WTC11 (cell line): ENCODE measurements at regions not wholly inside any gene's neighbourhood (a gene's known extent, or its start where the extent isn't known, plus 50 kb on each side); places are given as distances from the start of the nearest gene placed in this dataset.

Source experiments
- ATAC-seq: fragments of 200-7000 bp; cut with Tn5 transposase; 2 replicates; pipeline ENCODE4 v1.10.0; 2021; ENCODE audit warnings: mild to moderate bottlenecking, moderate library complexity
- CTCF ChIA-PET: fragments of 300-600 bp; sonication (Branson Sonifier 250); formaldehyde crosslinking; loops from one replicate; lab custom pipeline; 2021; ENCODE audit warnings: antibody characterized with exemption; lab: Charles Lee
- POLR2A ChIA-PET: fragments of 350-600 bp; sonication (Branson Sonifier 250); formaldehyde crosslinking; loops from one replicate; lab custom pipeline; 2021; ENCODE audit warnings: antibody characterized with exemption; lab: Charles Lee
- DNase-seq: peaks from one replicate; pipeline ENCODE4 v3.0.0; 2021; ENCODE audit warnings: low spot score
- H3K27ac Mint-ChIP-seq: 2 replicates; pipeline ENCODE4 v1.8.0; 2021; ENCODE audit warnings: mixed read lengths
- H3K27me3 Mint-ChIP-seq: 2 replicates; pipeline ENCODE4 v1.8.0; 2021; ENCODE audit warnings: low read depth, mild to moderate bottlenecking, moderate library complexity, mixed read lengths
- H3K36me3 Mint-ChIP-seq: 2 replicates; pipeline ENCODE4 v1.8.0; 2021; ENCODE audit warnings: mixed read lengths
- H3K4me1 Mint-ChIP-seq: 2 replicates; pipeline ENCODE4 v1.8.0; 2022; ENCODE audit warnings: mixed read lengths
- H3K4me3 Mint-ChIP-seq: 2 replicates; pipeline ENCODE4 v1.8.0; 2021; ENCODE audit warnings: mild to moderate bottlenecking, moderate library complexity, mixed read lengths
- H3K9me3 Mint-ChIP-seq: 2 replicates; pipeline ENCODE4 v1.8.0; 2021; ENCODE audit warnings: mixed read lengths
- AFF4 ChIP-seq: sonication (generic); formaldehyde crosslinking; IDR thresholded peaks from 2 replicates; pipeline ENCODE4 v1.8.1; 2023; ENCODE audit warnings: mild to moderate bottlenecking, missing genetic modification reagents, borderline replicate concordance
- CTCF ChIP-seq: fragments of 200-600 bp; IDR thresholded peaks from 2 replicates; pipeline ENCODE4 v1.8.0; 2022; ENCODE audit warnings: antibody characterized with exemption
- GABPB1 ChIP-seq: sonication (generic); formaldehyde crosslinking; IDR thresholded peaks from 2 replicates; pipeline ENCODE4 v1.8.1; 2023; ENCODE audit warnings: mild to moderate bottlenecking, missing genetic modification reagents
- GRHL2 ChIP-seq: fragments of 250-450 bp; sonication (Bioruptor Pico); IDR thresholded peaks from 2 replicates; pipeline ENCODE4 v1.8.0; 2022; ENCODE audit warnings: mild to moderate bottlenecking, moderate library complexity; ENCODE audit not compliant: insufficient replicate concordance, severe bottlenecking
- IRF2 ChIP-seq: sonication (generic); formaldehyde crosslinking; IDR thresholded peaks from 2 replicates; pipeline ENCODE4 v1.8.0; 2022; ENCODE audit warnings: low read depth, missing genetic modification reagents, borderline replicate concordance
- JUN ChIP-seq: sonication (generic); formaldehyde crosslinking; IDR thresholded peaks from 2 replicates; pipeline ENCODE4 v1.8.0; 2023; ENCODE audit warnings: mild to moderate bottlenecking, missing genetic modification reagents
- KAT7 ChIP-seq: sonication (generic); formaldehyde crosslinking; IDR thresholded peaks from 2 replicates; pipeline ENCODE4 v1.8.1; 2023; ENCODE audit warnings: missing genetic modification reagents, mild to moderate bottlenecking, borderline replicate concordance
- MAX ChIP-seq: sonication (generic); formaldehyde crosslinking; IDR thresholded peaks from 2 replicates; pipeline ENCODE4 v1.8.0; 2022; ENCODE audit warnings: mild to moderate bottlenecking, missing genetic modification reagents
- NR3C1 ChIP-seq: sonication (generic); formaldehyde crosslinking; conservative IDR thresholded peaks from 2 replicates; pipeline ENCODE4 v1.8.1; 2023; ENCODE audit warnings: low read depth, mild to moderate bottlenecking, missing genetic modification reagents
- PRRX2 ChIP-seq: fragments of 250-450 bp; sonication (Bioruptor Pico); IDR thresholded peaks from 2 replicates; pipeline ENCODE4 v1.8.0; 2021; ENCODE audit warnings: mild to moderate bottlenecking
- SMAD3 ChIP-seq: sonication (generic); formaldehyde crosslinking; IDR thresholded peaks from 2 replicates; pipeline ENCODE4 v1.8.0; 2022; ENCODE audit warnings: missing genetic modification reagents, mild to moderate bottlenecking, borderline replicate concordance
- STAT6 ChIP-seq: sonication (generic); formaldehyde crosslinking; conservative IDR thresholded peaks from 2 replicates; pipeline ENCODE4 v1.8.1; 2023; ENCODE audit warnings: mild to moderate bottlenecking, low read depth, missing genetic modification reagents, moderate library complexity
- TEAD1 ChIP-seq: sonication (generic); formaldehyde crosslinking; IDR thresholded peaks from 2 replicates; pipeline ENCODE4 v1.8.0; 2022; ENCODE audit warnings: mild to moderate bottlenecking, missing genetic modification reagents
- TEAD4 ChIP-seq: sonication (generic); formaldehyde crosslinking; IDR thresholded peaks from 2 replicates; pipeline ENCODE4 v1.8.0; 2022; ENCODE audit warnings: mild to moderate bottlenecking, missing genetic modification reagents
- ZNF121 ChIP-seq: sonication (generic); formaldehyde crosslinking; IDR thresholded peaks from 2 replicates; pipeline ENCODE4 v1.8.0; 2023; ENCODE audit warnings: missing genetic modification reagents
- ZNF219 ChIP-seq: sonication (generic); formaldehyde crosslinking; IDR thresholded peaks from 2 replicates; pipeline ENCODE4 v1.8.0; 2023; ENCODE audit warnings: missing genetic modification reagents, mild to moderate bottlenecking, borderline replicate concordance
- ZNF416 ChIP-seq: fragments of 250-450 bp; sonication (Bioruptor Pico); IDR thresholded peaks from 2 replicates; pipeline ENCODE4 v1.9.0; 2021; ENCODE audit warnings: mild to moderate bottlenecking, inconsistent platforms
- ZNF671 ChIP-seq: fragments of 250-450 bp; sonication (Bioruptor Pico); IDR thresholded peaks from 2 replicates; pipeline ENCODE4 v1.8.0; 2021; ENCODE audit warnings: mild to moderate bottlenecking
- TF ChIP-seq, protein P1 (sequence below): sonication (generic); formaldehyde crosslinking; IDR thresholded peaks from 2 replicates; pipeline ENCODE4 v1.8.0; 2023; ENCODE audit warnings: missing genetic modification reagents
- TF ChIP-seq, protein P2 (sequence below): sonication (generic); formaldehyde crosslinking; IDR thresholded peaks from 2 replicates; pipeline ENCODE4 v1.8.1; 2022; ENCODE audit warnings: mild to moderate bottlenecking, moderate library complexity, missing genetic modification reagents
- TF ChIP-seq, protein P3 (sequence below): sonication (generic); formaldehyde crosslinking; IDR thresholded peaks from 2 replicates; pipeline ENCODE4 v1.8.1; 2022; ENCODE audit warnings: missing genetic modification reagents, borderline replicate concordance

DNA sequence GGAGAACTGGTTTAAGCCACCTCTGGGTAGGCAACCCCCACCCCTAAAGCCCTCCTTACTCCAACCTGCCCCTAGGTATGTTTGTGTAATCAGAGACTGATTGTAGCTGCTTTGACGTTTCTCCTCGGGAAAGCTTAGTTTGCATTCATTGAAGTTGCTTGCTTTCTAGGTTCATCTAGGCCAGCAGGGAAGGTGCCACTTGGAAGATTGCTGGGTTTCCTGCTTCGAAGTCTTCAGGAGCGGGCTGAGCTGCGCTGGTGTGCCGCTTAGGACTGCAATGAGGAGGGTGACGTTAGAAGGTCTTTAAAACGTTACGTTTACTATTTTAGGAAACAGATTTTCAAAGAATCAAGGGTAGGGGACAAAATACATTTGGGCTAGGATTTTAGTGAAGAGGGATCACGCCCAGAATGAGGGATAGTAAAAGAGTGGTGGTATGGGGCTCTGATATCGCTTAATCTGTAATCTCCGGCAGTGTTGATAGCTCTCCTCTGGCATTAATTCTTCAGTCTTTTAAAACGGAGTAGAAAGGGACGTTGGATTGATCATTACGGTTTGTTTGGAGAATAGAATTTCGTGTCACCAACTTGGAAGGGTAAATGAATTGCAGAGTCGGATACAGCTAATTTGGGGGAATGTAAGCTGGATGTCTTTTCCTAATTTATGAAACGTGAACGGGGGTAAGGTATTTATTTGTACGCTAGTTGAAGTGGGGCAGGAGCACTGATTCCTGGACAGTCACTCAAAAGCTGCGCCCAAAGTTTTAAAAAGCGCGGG, 92.6 kb upstream of the PRDM1 start:
- TF ChIP-seq AFF4 (no peak), GRHL2 (no peak), GABPB1 (CRISPR knock-in tag) (no peak), CTCF (no peak), ZNF219 (no peak), ZNF416 (CRISPR knock-in tag) (no peak), SMAD3 (no peak), STAT6 (CRISPR knock-in tag) (no peak), TEAD1 (no peak), JUN (CRISPR knock-in tag) (no peak), TEAD4 (CRISPR knock-in tag) (no peak)
- ATAC-seq (peak; percentile 13), DNase-seq (peak; percentile 31)
- H3K9me3 Mint-ChIP-seq: no peaks in the 10 kb centered on the region
- no peak overlapping the region for H3K27ac Mint-ChIP-seq
- CTCF ChIA-PET: interaction anchor here (0.8 to 4.7 kb wide), 9 partner anchors 9 to 367 kb away, joined by 3 to 26 read pairs (median 4); partner anchors contain the start of genes CRYBG1 and PRDM1
- peaks cover 100% of the 10 kb centered on the region for H3K27me3 Mint-ChIP-seq
- H3K4me3 Mint-ChIP-seq: peak overlapping the region; percentile 84
- peaks cover 40% of the 10 kb centered on the region for H3K4me1 Mint-ChIP-seq
- H3K36me3 Mint-ChIP-seq: no peaks in the 10 kb centered on the region
- POLR2A ChIA-PET: interaction anchor here (1.0 to 1.2 kb wide), 2 partner anchors 9 to 230 kb away, joined by 3 to 4 read pairs; no protein-coding TSS in a partner anchor

- ChIA-PET POLR2A (interaction anchor here (0.9 to 1.2 kb wide), 2 partner anchors 10 to 26 kb away, joined by 3 to 4 read pairs; no protein-coding TSS in a partner anchor), CTCF (interaction anchor here (0.6 to 4.7 kb wide), 12 partner anchors 10 to 510 kb away, joined by 3 to 26 read pairs (median 4); partner anchors contain the start of genes CRYBG1 and PRDM1)
- no peaks in the 10 kb centered on the region for H3K9me3 Mint-ChIP-seq
- peaks cover 100% of the 10 kb centered on the region for H3K27me3 Mint-ChIP-seq
- no peak overlapping the region for H3K27ac Mint-ChIP-seq
- DNase-seq (peak; percentile 83), ATAC-seq (peak; percentile 76)
- peaks cover 39% of the 10 kb centered on the region for H3K4me1 Mint-ChIP-seq
- no peaks in the 10 kb centered on the region for H3K36me3 Mint-ChIP-seq
- H3K4me3 Mint-ChIP-seq: peak overlapping the region; percentile 84
- no peak for TF ChIP-seq NR3C1
- TF ChIP-seq ZNF671 (CRISPR knock-in tag): no peak
- 0 out of 2 replicates have a peak, but pooled peaks have one; percentile 33 for TF ChIP-seq TEAD1
- TF ChIP-seq, protein P1, sequence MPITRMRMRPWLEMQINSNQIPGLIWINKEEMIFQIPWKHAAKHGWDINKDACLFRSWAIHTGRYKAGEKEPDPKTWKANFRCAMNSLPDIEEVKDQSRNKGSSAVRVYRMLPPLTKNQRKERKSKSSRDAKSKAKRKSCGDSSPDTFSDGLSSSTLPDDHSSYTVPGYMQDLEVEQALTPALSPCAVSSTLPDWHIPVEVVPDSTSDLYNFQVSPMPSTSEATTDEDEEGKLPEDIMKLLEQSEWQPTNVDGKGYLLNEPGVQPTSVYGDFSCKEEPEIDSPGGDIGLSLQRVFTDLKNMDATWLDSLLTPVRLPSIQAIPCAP: 0 out of 2 replicates have a peak, but pooled peaks have one; percentile 74
- TF ChIP-seq KAT7: 0 out of 2 replicates have a peak, but pooled peaks have one; percentile 26
- TF ChIP-seq PRRX2 (CRISPR knock-in tag): no peak
- no peak for TF ChIP-seq ZNF121 (CRISPR knock-in tag)
- no peak for TF ChIP-seq IRF2
- TF ChIP-seq, protein P2, sequence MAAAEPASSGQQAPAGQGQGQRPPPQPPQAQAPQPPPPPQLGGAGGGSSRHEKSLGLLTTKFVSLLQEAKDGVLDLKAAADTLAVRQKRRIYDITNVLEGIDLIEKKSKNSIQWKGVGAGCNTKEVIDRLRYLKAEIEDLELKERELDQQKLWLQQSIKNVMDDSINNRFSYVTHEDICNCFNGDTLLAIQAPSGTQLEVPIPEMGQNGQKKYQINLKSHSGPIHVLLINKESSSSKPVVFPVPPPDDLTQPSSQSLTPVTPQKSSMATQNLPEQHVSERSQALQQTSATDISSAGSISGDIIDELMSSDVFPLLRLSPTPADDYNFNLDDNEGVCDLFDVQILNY (CRISPR knock-in tag): peak; percentile 67; the same call in 1 of the 2 replicates
- TF ChIP-seq, protein P3, sequence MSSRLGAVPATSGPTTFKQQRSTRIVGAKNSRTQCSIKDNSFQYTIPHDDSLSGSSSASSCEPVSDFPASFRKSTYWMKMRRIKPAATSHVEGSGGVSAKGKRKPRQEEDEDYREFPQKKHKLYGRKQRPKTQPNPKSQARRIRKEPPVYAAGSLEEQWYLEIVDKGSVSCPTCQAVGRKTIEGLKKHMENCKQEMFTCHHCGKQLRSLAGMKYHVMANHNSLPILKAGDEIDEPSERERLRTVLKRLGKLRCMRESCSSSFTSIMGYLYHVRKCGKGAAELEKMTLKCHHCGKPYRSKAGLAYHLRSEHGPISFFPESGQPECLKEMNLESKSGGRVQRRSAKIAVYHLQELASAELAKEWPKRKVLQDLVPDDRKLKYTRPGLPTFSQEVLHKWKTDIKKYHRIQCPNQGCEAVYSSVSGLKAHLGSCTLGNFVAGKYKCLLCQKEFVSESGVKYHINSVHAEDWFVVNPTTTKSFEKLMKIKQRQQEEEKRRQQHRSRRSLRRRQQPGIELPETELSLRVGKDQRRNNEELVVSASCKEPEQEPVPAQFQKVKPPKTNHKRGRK (CRISPR knock-in tag): no peak
- peak; percentile 62; the same call in 1 of the 2 replicates for TF ChIP-seq MAX
- 0 out of 2 replicates have a peak, but pooled peaks have one; percentile 11 for TF ChIP-seq SMAD3
These were observed 93.7 kb upstream of the PRDM1 start for GRCh38 chr6:105992315-105992961.
